ENCODE measurements at regions not wholly inside any gene's neighbourhood (a gene's known extent, or its start where the extent isn't known, plus 50 kb on each side); places are given as distances from the start of the nearest gene placed in this dataset.

DNA sequence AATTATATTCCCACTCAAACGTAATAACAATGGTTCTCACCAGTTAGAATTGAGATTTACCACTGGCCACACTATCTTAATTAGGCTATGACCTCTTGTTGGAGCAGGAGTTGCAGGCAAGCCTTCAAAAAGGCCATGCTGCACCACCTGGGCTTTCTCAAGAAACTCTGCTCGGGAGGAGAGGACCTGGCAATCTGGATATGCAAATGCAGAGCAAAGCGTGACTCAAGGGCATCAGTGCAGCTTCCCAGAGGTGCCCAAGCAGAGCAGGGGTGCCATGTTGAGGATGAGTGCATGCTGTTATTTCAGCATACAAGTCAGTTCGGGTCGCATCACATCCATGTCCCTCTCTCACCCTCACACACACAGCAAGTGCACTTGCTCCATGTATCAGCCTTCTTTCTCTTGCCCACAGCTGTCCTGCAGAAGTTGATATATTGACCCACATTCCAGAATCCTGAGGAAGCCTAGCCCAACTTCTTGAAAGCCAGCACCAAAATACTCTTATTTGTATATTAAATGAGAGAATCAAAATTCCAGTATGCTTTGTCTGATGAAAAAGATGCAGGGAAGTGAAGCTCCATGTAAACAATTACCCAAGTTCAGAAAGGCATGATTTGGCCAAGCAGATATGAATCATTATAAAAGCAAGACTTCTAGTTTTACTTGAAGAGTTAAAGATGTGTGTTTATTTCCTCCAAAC, 55.7 kb upstream of the IL6 start:
- no peak for TF ChIP-seq POLR2A (IDR thresholded peaks at IDR 0.05; ENCODE audit: low read depth, low read length)
- no peak for TF ChIP-seq TAF1 (IDR thresholded peaks at IDR 0.05; ENCODE audit: borderline replicate concordance, low read depth, low read length)
